ENCODE measurements at regions not wholly inside any gene's neighbourhood (a gene's known extent, or its start where the extent isn't known, plus 50 kb on each side); places are given as distances from the start of the nearest gene placed in this dataset.
"Not testable (repeated sequence)": the region's sequence is repeated elsewhere in the genome, so short reads cannot be mapped to it uniquely, and the experiment has no call there.

DNA sequence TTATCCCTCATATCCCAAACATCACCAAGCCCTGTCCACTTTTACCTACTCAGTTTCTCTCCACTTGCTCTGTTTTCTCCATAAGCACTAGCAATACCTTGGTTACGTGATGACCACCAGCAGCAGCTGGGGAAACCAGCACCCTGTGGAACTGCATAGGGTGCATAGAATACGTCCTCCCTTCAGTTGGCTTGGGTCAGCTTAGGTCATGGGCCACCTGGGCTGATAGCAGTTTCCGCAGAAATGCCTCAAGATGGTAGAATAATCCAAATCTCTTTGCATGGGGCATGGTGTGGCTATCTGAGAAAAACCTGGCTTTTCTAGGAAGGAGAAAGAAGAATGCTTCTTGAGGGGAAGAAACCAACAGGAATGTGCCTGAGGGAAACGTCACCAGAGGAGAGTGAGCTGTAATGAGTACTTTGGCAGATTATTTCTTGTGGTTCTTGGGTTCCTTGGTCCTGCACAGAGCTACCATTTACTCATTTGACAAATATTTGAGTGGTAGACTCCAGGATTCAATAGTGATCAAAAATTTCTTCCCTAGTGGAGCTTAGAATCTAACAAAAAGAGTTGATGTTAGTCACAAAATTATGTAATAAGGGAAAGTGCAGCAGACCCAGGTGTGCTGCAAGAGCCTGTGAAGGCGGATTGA lies 134.3 kb downstream of the CCDC74A start:
- H3K79me2 ChIP-seq (ENCODE audit: insufficient read depth, low read length); H3K9me3 ChIP-seq (ENCODE audit: low read depth, low read length); DNase-seq (ENCODE audit: insufficient read length, low spot score, missing footprints); H2AFZ ChIP-seq (ENCODE audit: low read length); H3K4me3 ChIP-seq (ENCODE audit: insufficient read depth, low read length); H3K27me3 ChIP-seq (ENCODE audit: insufficient read depth, low read length); H4K20me1 ChIP-seq (ENCODE audit: insufficient read depth, low read length); H3K36me3 ChIP-seq (ENCODE audit: insufficient read depth, low read length); H3K4me2 ChIP-seq (ENCODE audit: insufficient read depth, low read length); H3K27ac ChIP-seq (ENCODE audit: low read depth, low read length): not testable (repeated sequence)
- peaks cover 17% of the 10 kb centered on the region for H3K4me1 ChIP-seq (ENCODE audit: insufficient read depth, low read length)

DNA sequence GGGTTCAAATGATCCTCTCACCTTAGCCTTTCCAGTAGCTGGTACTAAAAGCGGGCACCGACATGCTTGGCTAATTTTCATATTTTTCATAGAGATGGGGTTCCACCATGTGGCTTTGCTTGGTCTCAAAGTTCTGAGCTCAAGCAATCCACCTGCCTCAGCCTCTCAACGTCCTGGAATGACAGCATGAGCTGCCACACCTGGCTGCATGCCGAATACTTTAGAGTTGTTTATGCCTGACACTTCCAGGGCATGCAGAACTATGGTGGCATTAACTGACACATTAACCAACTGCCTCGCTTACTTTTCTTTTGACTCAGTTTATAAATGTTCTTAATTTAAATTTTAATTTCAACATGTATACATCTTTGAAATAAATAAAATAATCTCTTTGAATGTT lies 135.8 kb downstream of the CCDC74A start:
- H3K4me2 ChIP-seq (ENCODE audit: insufficient read depth, low read length); H2AFZ ChIP-seq (ENCODE audit: low read length); H3K27me3 ChIP-seq (ENCODE audit: insufficient read depth, low read length); H3K4me3 ChIP-seq (ENCODE audit: insufficient read depth, low read length); H3K36me3 ChIP-seq (ENCODE audit: insufficient read depth, low read length); H4K20me1 ChIP-seq (ENCODE audit: insufficient read depth, low read length); H3K9me3 ChIP-seq (ENCODE audit: low read depth, low read length); H3K79me2 ChIP-seq (ENCODE audit: insufficient read depth, low read length); DNase-seq (ENCODE audit: insufficient read length, low spot score, missing footprints); H3K27ac ChIP-seq (ENCODE audit: low read depth, low read length): not testable (repeated sequence)
- peaks cover 17% of the 10 kb centered on the region for H3K4me1 ChIP-seq (ENCODE audit: insufficient read depth, low read length)

DNA sequence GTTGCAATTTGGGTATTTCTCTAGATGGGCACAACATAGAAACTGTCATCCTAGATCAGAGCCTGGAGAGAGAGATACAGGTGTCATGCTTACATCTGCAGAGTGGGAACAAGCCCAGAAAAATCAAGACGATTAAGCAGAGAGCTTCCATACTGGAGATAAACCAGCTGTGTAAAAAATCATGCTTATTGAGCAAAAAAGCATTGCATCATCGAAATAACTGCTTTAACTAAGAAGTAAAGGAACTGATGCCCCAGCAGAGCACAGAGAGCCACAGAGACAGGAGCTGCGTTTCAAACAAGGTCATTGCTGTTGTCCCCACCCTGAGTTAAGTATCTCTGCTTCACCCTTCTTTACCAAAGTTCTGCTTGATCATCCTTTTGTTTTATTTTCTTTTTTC lies 138.0 kb downstream of the CCDC74A start:
- H3K79me2 ChIP-seq (ENCODE audit: insufficient read depth, low read length); DNase-seq (ENCODE audit: insufficient read length, low spot score, missing footprints); H3K27me3 ChIP-seq (ENCODE audit: insufficient read depth, low read length); H3K9me3 ChIP-seq (ENCODE audit: low read depth, low read length); H3K27ac ChIP-seq (ENCODE audit: low read depth, low read length); H2AFZ ChIP-seq (ENCODE audit: low read length); H3K4me2 ChIP-seq (ENCODE audit: insufficient read depth, low read length); H3K4me3 ChIP-seq (ENCODE audit: insufficient read depth, low read length); H3K36me3 ChIP-seq (ENCODE audit: insufficient read depth, low read length); H4K20me1 ChIP-seq (ENCODE audit: insufficient read depth, low read length): not testable (repeated sequence)
- H3K4me1 ChIP-seq (ENCODE audit: insufficient read depth, low read length), result peaks cover 11% of the 10 kb centered on the region

DNA sequence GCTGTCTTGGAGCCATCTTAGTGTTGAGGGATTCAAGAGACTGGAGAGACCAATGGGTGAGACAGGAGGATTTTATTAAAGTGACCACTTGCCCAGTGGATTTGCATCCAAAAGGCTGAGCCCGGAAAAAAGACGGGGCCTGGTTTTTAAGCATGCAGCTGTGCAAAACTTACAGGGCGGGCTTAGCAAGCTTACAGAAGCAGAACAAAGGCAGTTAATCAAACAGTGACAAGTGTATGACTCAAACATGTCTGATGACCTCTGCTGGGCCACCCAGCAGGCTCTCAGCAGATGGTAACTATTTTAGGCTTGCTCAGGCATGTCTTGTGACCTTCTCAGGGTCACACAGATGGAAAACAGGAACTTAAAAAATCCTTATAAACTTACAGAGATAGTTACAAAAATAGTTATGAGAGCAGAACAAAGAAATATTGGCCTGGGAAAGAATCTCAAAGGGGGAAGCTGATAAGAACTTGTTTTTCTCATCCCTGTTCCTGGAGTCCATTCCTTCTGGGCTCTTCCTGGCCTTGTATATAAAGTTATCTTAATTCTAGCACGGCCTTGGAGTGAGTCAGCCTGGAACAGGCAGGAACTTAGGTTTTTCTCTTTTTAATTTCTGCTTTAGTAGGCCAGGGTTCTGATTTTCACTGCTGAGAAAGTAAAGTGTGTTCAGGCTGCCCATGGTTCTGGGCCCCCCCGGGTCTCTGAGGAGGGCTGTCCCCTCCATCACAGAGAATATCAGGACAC lies 141.3 kb downstream of the CCDC74A start:
- H4K20me1 ChIP-seq (ENCODE audit: insufficient read depth, low read length); H3K27me3 ChIP-seq (ENCODE audit: insufficient read depth, low read length); H3K9me3 ChIP-seq (ENCODE audit: low read depth, low read length); H3K36me3 ChIP-seq (ENCODE audit: insufficient read depth, low read length); H3K79me2 ChIP-seq (ENCODE audit: insufficient read depth, low read length); H3K4me3 ChIP-seq (ENCODE audit: insufficient read depth, low read length); H3K4me2 ChIP-seq (ENCODE audit: insufficient read depth, low read length): not testable (repeated sequence)
- Histone ChIP-seq H3K4me1 (ENCODE audit: insufficient read depth, low read length) (peaks cover 13% of the 10 kb centered on the region), H3K27ac (ENCODE audit: low read depth, low read length) (peak overlapping the region; percentile 50), H2AFZ (ENCODE audit: low read length) (peak overlapping the region; percentile 28)
- DNase-seq (ENCODE audit: insufficient read length, low spot score, missing footprints), result peak; percentile 62

DNA sequence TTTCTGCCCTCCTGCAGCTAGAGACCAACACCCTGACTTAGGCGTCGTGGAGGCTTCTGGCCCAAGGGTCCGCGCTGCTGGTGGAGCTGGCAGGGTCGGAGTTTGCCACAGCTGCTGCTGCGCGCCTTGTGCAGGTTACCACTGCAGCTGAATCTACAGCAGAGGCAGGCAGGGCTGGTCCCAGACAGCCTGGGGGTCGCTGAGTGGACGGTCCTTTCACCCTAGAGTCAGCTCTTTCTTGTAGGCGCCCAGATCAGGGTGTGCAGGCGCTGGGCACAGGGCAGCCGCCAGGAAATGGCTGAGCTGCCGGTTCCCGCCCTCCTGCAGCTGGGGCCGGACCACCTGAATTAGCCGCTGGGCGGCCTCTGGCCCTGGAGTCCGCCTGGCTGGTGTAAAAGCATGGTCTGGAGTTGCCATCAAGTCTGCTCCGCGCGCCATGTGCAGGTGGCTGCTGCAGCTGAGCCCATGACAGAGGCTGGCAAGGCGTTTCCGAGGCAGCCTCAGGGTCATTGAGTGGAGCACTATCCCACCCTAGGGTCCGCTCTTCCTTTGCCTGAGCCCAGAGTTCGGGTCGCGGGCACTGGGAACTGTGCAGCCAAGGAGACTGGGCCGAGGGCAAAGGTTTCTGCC lies 144.3 kb downstream of the CCDC74A start:
- H3K9me3 ChIP-seq (ENCODE audit: low read depth, low read length); H3K36me3 ChIP-seq (ENCODE audit: insufficient read depth, low read length); H3K27ac ChIP-seq (ENCODE audit: low read depth, low read length); H3K4me3 ChIP-seq (ENCODE audit: insufficient read depth, low read length); H3K79me2 ChIP-seq (ENCODE audit: insufficient read depth, low read length); H4K20me1 ChIP-seq (ENCODE audit: insufficient read depth, low read length); H3K27me3 ChIP-seq (ENCODE audit: insufficient read depth, low read length); DNase-seq (ENCODE audit: insufficient read length, low spot score, missing footprints); H2AFZ ChIP-seq (ENCODE audit: low read length); H3K4me2 ChIP-seq (ENCODE audit: insufficient read depth, low read length): not testable (repeated sequence)
- H3K4me1 ChIP-seq (ENCODE audit: insufficient read depth, low read length), result peaks cover 13% of the 10 kb centered on the region
